Common myeloid progenitor, CD34-positive (primary cell): ENCODE measurements at regions not wholly inside any gene's neighbourhood (a gene's known extent, or its start where the extent isn't known, plus 50 kb on each side); places are given as distances from the start of the nearest gene placed in this dataset.

ENCODE experiments used
- CTCF ChIA-PET: fragments of 350-600 bp; sonication (Branson Sonifier 250); formaldehyde crosslinking; loops from one replicate; lab custom pipeline; 2021; ENCODE audit warnings: antibody characterized with exemption; lab: Charles Lee
- POLR2A ChIA-PET: fragments of 350-600 bp; sonication (Branson Sonifier 250); formaldehyde crosslinking; loops from one replicate; lab custom pipeline; 2021; ENCODE audit warnings: antibody characterized with exemption; lab: Charles Lee
- DNase-seq, 3 donors: peaks; one replicate each; pipeline versions ENCODE4 v3.0.0 to v3.0.0-alpha.2; 2013
- H3K27ac ChIP-seq, 2 experiments: 1 replicate in 1 of 2; 2 replicates in 1 of 2; pipeline ENCODE4 v1.7.0; 2013; ENCODE audit warnings: inconsistent platforms in 2 of 2, low read length in 2 of 2, mild to moderate bottlenecking in 2 of 2, low read depth in 1 of 2, moderate library complexity in 1 of 2; ENCODE audit not compliant: severe bottlenecking in 2 of 2, insufficient read depth in 1 of 2, poor library complexity in 1 of 2
- H3K27me3 ChIP-seq, 5 experiments: replicated peaks in 2 of 5; 1 replicate in 3 of 5; 2 replicates in 2 of 5; pipeline versions ENCODE4 v1.6.1 to v1.7.0; 2013; ENCODE audit warnings: low read length in 4 of 5, mild to moderate bottlenecking in 2 of 5, moderate library complexity in 2 of 5, inconsistent platforms in 1 of 5; ENCODE audit not compliant: insufficient read depth in 5 of 5, control insufficient read depth in 4 of 5
- H3K36me3 ChIP-seq, 4 experiments: 1 replicate in 2 of 4; 2 replicates in 2 of 4; pipeline versions ENCODE4 v1.6.1 to v1.7.0; 2013; ENCODE audit warnings: low read length in 3 of 4, control low read depth in 1 of 4, mild to moderate bottlenecking in 1 of 4; ENCODE audit not compliant: control insufficient read depth in 4 of 4, insufficient read depth in 4 of 4
- H3K4me1 ChIP-seq, 4 experiments: 1 replicate in 3 of 4; 2 replicates in 1 of 4; pipeline versions ENCODE4 v1.6.1 to v1.7.1; 2013; ENCODE audit warnings: low read length in 3 of 4, mild to moderate bottlenecking in 3 of 4, control low read depth in 1 of 4, inconsistent platforms in 1 of 4, moderate library complexity in 1 of 4; ENCODE audit not compliant: control insufficient read depth in 4 of 4, insufficient read depth in 4 of 4; ENCODE audit errors: control extremely low read depth in 1 of 4
- H3K4me3 ChIP-seq, 7 experiments: 1 replicate in 4 of 7; 2 replicates in 3 of 7; pipeline versions ENCODE4 v1.5.1 to v1.7.0; 2013; ENCODE audit warnings: mild to moderate bottlenecking in 7 of 7, low read length in 6 of 7, moderate library complexity in 6 of 7, inconsistent platforms in 2 of 7, low read depth in 2 of 7, control low read depth in 1 of 7; ENCODE audit not compliant: insufficient read depth in 4 of 7, control insufficient read depth in 1 of 7; ENCODE audit errors: extremely low read depth in 1 of 7
- H3K9me3 ChIP-seq, 5 experiments: 1 replicate in 4 of 5; 2 replicates in 1 of 5; pipeline versions ENCODE4 v1.6.1 to v1.7.1; 2013; ENCODE audit warnings: low read length in 4 of 5, mild to moderate bottlenecking in 2 of 5, inconsistent platforms in 1 of 5, low read depth in 1 of 5, moderate library complexity in 1 of 5; ENCODE audit not compliant: control insufficient read depth in 4 of 5, insufficient read depth in 2 of 5; ENCODE audit errors: control extremely low read depth in 1 of 5
- WGBS: methylation state at CpG from one replicate; pipeline ENCODE4 v1.1.5; 2013; ENCODE audit not compliant: insufficient coverage; 5-methylcytosine and 5-hydroxymethylcytosine counted together

GRCh38 chr2:105977212-105977611, 216.9 kb downstream of the UXS1 start:
- WGBS, result 100% methylated on average over 3 of the region's 5 CpGs
- POLR2A ChIA-PET, result no interaction called here
- H3K27ac ChIP-seq, result no peak overlapping the region
- no peak overlapping the region for H3K4me3 ChIP-seq
- CTCF ChIA-PET, result no interaction called here
- H3K36me3 ChIP-seq, result no peaks in the 10 kb centered on the region
- H3K4me1 ChIP-seq, result no peaks in the 10 kb centered on the region
- DNase-seq, result no peak
- peaks cover 0 to 22% (median 7%) of the 10 kb centered on the region in 5 experiments for H3K9me3 ChIP-seq
- H3K27me3 ChIP-seq, result no peaks in the 10 kb centered on the region

- no peaks in the 10 kb centered on the region for H3K4me1 ChIP-seq
- POLR2A ChIA-PET, result no interaction called here
Measured at GRCh38 chr2:105974812-105975211, 219.3 kb downstream of the UXS1 start.

DNA sequence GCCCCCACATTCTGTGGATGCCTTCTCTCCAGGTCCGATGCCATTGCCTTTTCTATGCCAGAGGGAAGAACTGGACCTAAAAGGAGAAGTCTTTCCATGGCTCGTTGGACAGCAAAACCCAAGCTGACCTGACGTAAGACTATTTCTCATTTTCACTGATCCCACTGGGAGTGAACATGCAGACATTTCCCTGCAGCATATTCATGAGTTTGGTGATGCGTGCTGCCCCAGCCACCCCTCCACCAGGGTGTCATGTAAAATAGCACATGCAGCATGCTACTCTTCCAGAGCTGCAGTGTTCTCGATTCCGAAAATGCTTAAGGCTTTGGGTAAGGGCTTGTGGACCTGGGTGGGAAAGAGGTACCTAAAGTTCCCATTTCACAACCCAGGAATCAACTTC, 221.2 kb downstream of the UXS1 start:
- Histone ChIP-seq H3K9me3 (peaks cover 0 to 14% (median 2%) of the 10 kb centered on the region in 5 experiments), H3K27ac (no peak overlapping the region), H3K4me1 (no peaks in the 10 kb centered on the region), H3K27me3 (no peaks in the 10 kb centered on the region), H3K36me3 (no peaks in the 10 kb centered on the region), H3K4me3 (no peak overlapping the region)
- ChIA-PET CTCF (interaction anchor here (0.6 to 1.7 kb wide), 2 partner anchors 15 kb away, joined by 3 to 4 read pairs; no protein-coding TSS in a partner anchor), POLR2A (no interaction called here)
- no peak for DNase-seq
- 93% methylated on average over 5 of the region's 6 CpGs for WGBS

More at GRCh38 chr2:105974812-105975211, 219.3 kb downstream of the UXS1 start:
- H3K9me3 ChIP-seq, result peaks cover 0 to 17% (median 7%) of the 10 kb centered on the region in 5 experiments
- no peaks in the 10 kb centered on the region for H3K27me3 ChIP-seq
- CTCF ChIA-PET, result no interaction called here
- no peaks in the 10 kb centered on the region for H3K36me3 ChIP-seq
- H3K27ac ChIP-seq, result no peak overlapping the region
- no peak overlapping the region for H3K4me3 ChIP-seq
- DNase-seq, result no peak

DNA sequence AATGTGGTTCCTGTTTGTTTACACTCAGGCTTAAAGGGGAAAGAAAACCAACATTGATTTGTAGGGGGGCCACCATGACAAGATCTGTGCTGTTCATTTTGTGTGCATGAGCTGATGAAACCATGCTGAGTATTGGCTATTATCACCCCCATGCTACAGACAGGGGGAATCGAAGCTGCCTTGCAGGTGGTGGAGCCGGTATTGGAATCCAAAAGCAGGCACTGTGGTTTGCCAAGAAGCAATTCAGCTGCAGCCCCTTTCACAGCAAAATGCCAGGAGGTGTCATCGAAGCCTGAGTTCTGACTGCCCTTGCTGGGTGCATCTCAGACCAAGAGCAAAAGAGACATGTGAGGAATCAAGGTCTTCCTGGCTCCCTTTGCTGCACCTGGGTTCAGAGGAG, 221.9 kb downstream of the UXS1 start:
- no peaks in the 10 kb centered on the region for H3K4me1 ChIP-seq
- 100% methylated on average over 2 of the region's 3 CpGs for WGBS
- H3K9me3 ChIP-seq, result peaks cover 0 to 8% (median 0%) of the 10 kb centered on the region in 5 experiments
- no peaks in the 10 kb centered on the region for H3K36me3 ChIP-seq
- no peak for DNase-seq
- ChIA-PET POLR2A (no interaction called here), CTCF (interaction anchor here (1.7 kb wide), 1 partner anchor 15 kb away, joined by 4 read pairs; no protein-coding TSS in a partner anchor)
- no peak overlapping the region for H3K27ac ChIP-seq
- no peaks in the 10 kb centered on the region for H3K27me3 ChIP-seq
- no peak overlapping the region for H3K4me3 ChIP-seq

DNA sequence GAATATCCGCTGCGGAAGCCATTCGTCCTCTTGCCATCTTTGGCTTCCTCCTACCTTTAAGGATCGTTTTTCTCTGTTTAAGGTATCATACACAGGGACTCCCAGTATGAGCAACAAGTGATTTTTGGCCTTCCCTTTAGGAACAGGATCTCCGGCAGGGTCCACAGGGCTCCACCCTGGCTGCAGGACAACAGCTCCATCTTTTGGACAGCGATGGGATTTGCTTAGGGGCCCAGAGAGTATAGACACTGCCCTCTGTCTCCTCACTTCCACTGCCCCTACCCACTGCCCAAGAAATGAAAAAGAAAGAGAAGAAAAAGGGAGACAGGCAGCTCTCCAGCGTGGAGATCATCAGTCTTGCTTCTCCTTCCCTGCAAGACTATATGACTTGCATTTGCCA, 224.5 kb downstream of the UXS1 start:
- H3K4me3 ChIP-seq, result no peak overlapping the region
- POLR2A ChIA-PET, result no interaction called here
- no peaks in the 10 kb centered on the region for H3K4me1 ChIP-seq
- peaks cover 0 to 4% (median 0%) of the 10 kb centered on the region in 5 experiments for H3K9me3 ChIP-seq
- H3K36me3 ChIP-seq, result no peaks in the 10 kb centered on the region
- WGBS, result 96% methylated on average over 4 of the region's 7 CpGs
- no peak overlapping the region for H3K27ac ChIP-seq
- CTCF ChIA-PET, result no interaction called here
- no peaks in the 10 kb centered on the region for H3K27me3 ChIP-seq
- peak in 2 of 3 donors; percentile 2 to 4 for DNase-seq

DNA sequence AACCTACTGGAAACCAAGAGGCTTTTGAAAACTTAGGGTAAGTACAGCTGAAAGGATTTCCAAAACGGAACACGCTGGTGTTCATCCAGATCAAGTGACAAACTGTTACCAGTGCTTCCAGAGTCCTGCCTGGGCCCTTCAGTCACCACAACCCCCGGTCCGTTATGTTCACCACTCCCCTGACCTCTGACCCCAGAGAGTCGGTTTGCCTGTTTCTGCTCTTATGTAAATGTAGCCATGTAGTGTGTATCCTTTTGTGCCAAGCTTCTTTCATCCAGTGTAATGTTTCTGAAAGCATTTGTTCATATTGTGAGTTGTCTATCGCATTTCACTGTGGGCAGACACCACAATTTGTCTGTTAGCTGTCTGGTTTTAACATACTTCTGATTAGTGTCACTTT, 217.5 kb downstream of the NCK2 start:
- ChIA-PET POLR2A (no interaction called here), CTCF (no interaction called here)
- WGBS, result 93% methylated on average over 2 of the region's 6 CpGs
- Histone ChIP-seq H3K27ac (no peak overlapping the region), H3K9me3 (peaks cover 0 to 5% (median 0%) of the 10 kb centered on the region in 5 experiments), H3K27me3 (no peaks in the 10 kb centered on the region), H3K4me3 (no peak overlapping the region), H3K4me1 (no peaks in the 10 kb centered on the region), H3K36me3 (no peaks in the 10 kb centered on the region)
- no peak for DNase-seq

DNA sequence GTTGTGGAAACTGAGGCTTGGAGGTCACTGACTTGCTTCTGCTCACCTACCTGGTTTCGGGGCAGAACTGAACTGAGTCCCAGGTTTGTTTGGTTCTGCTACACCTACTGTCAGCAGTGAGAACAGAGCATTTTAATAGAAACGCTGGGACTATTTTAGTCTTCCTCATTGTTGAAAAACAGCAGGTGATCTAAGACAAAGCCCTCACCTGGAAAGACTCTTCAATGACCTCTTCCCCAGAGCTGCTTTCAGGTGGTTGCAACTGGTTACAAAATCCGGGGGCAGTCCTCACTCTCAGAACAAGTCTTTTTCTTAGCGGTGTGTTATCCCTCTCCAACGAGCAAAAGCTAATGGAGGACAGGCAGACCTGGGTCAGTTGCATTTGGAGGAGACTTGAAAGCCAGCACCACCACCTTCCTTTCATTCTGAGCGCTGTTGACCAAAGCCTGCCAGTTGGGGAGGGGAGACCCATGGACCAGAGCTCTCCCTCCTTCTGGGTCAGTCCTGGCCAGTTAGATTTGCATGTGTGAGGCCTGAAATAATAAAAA, 217.0 kb downstream of the NCK2 start:
- Histone ChIP-seq H3K36me3 (no peaks in the 10 kb centered on the region), H3K4me3 (no peak overlapping the region), H3K9me3 (peaks cover 0 to 5% (median 0%) of the 10 kb centered on the region in 5 experiments), H3K4me1 (no peaks in the 10 kb centered on the region), H3K27ac (no peak overlapping the region), H3K27me3 (no peaks in the 10 kb centered on the region)
- no peak for DNase-seq
- ChIA-PET CTCF (no interaction called here), POLR2A (no interaction called here)
- WGBS, result 98% methylated on average over 6 of the region's 6 CpGs
